ENCODE measurements at regions not wholly inside any gene's neighbourhood (a gene's known extent, or its start where the extent isn't known, plus 50 kb on each side); places are given as distances from the start of the nearest gene placed in this dataset.
"Not testable (repeated sequence)": the region's sequence is repeated elsewhere in the genome, so short reads cannot be mapped to it uniquely, and the experiment has no call there.

DNA sequence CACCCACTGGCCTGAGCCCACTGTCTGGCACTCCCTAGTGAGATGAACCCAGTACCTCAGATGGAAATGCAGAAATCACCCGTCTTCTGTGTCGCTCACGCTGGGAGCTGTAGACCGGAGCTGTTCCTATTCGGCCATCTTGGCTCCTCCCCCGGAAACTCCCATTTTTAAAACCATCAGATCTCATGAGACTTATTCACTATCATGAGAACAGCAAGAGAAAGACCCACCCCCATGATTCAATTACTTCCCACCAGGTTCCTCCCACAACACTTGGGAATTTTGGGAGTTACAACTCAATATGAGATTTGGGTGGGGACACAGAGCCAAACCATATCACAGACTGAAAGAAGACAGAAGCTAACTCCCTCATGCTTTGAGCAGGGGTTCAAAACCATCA lies 134.5 kb downstream of the SLC39A8 start:
- not testable (repeated sequence) for H3K36me3 ChIP-seq (ENCODE audit: insufficient read depth, insufficient read length, low read length); H3K9me3 ChIP-seq (ENCODE audit: insufficient read depth, low read length); H3K4me3 ChIP-seq (ENCODE audit: insufficient read length, low read depth); H3K9ac ChIP-seq (ENCODE audit: insufficient read length, low read depth); DNase-seq (ENCODE audit: low read depth, low spot score); H3K4me1 ChIP-seq (ENCODE audit: insufficient read depth, insufficient read length); H3K27me3 ChIP-seq (ENCODE audit: insufficient read depth, insufficient read length)

DNA sequence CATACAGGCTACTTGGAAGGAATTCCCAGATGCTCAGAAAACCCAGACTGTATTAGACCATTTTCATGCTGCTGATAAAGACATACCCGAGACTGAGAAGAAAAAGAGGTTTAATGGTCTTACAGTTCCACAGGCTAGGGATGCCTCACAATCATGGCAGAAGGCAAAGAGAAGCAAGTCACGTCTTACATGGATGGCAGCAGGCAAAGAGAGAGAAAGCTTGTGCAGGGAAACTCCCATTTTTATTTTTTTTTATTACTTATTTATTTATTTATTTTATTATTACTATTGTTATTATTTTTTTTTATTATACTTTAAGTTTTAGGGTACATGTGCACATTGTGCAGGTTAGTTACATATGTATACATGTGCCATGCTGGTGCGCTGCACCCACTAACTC lies 140.6 kb downstream of the SLC39A8 start:
- not testable (repeated sequence) for H3K27me3 ChIP-seq (ENCODE audit: insufficient read depth, insufficient read length); H3K9me3 ChIP-seq (ENCODE audit: insufficient read depth, low read length); H3K4me1 ChIP-seq (ENCODE audit: insufficient read depth, insufficient read length); DNase-seq (ENCODE audit: low read depth, low spot score); H3K36me3 ChIP-seq (ENCODE audit: insufficient read depth, insufficient read length, low read length); H3K4me3 ChIP-seq (ENCODE audit: insufficient read length, low read depth); H3K9ac ChIP-seq (ENCODE audit: insufficient read length, low read depth)

DNA sequence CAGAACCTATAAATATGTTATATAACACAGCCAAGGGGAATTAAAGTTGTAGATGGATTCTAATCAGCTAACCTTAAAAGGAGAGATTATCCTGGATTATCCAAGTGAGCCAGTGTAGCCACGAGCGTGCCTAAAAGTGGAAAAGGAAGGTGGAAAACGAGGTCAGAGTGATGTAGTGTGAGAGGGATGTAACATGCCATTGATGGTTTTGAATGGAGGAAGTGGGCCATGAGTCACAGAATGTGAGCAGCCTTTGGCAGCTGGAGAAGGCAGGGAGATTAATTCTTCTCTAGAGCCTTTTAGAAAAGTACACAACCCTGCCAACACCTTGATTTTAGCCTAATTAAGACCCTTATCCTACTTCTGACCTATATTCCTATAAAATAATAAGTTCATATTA lies 149.1 kb downstream of the SLC39A8 start:
- no peaks in the 10 kb centered on the region for H3K9me3 ChIP-seq (ENCODE audit: insufficient read depth, low read length)
- H3K36me3 ChIP-seq (ENCODE audit: insufficient read depth, insufficient read length, low read length) = no peaks in the 10 kb centered on the region
- TF ChIP-seq ZNF274 (IDR thresholded peaks at IDR 0.05; ENCODE audit: low read depth, low read length) (no peak), SUZ12 (IDR thresholded peaks at IDR 0.05; ENCODE audit: extremely low read depth, insufficient read depth, insufficient read length) (no peak), YY1 (IDR thresholded peaks at IDR 0.05; ENCODE audit: insufficient read depth, insufficient read length) (no peak)
- no peaks in the 10 kb centered on the region for H3K27me3 ChIP-seq (ENCODE audit: insufficient read depth, insufficient read length)
- H3K4me3 ChIP-seq (ENCODE audit: insufficient read length, low read depth) = no peak overlapping the region
- no peak overlapping the region for H3K9ac ChIP-seq (ENCODE audit: insufficient read length, low read depth)
- no peak for DNase-seq (ENCODE audit: low read depth, low spot score)
- no peaks in the 10 kb centered on the region for H3K4me1 ChIP-seq (ENCODE audit: insufficient read depth, insufficient read length)

DNA sequence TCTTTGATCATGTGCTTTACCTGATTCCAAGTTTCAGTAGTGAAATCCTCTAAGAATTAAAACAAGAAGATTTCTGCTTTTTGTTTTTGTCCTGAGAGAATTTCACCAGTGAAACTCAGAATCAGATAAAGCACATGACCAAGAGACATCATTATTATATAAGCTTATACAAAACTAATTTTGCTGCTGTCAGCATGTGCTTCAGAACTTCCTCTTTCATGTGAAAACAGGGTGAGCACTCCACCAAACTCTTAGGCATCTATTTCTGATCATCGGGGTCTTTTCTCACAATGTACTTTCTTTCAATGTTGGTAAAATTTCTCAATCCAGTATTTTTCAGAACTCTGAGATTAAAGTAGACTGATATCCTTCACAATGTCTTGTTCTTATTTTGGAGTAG lies 152.1 kb downstream of the SLC39A8 start:
- Histone ChIP-seq H3K36me3 (ENCODE audit: insufficient read depth, insufficient read length, low read length) (no peaks in the 10 kb centered on the region), H3K4me1 (ENCODE audit: insufficient read depth, insufficient read length) (no peaks in the 10 kb centered on the region), H3K9me3 (ENCODE audit: insufficient read depth, low read length) (no peaks in the 10 kb centered on the region), H3K27me3 (ENCODE audit: insufficient read depth, insufficient read length) (no peaks in the 10 kb centered on the region), H3K4me3 (ENCODE audit: insufficient read length, low read depth) (no peak overlapping the region), H3K9ac (ENCODE audit: insufficient read length, low read depth) (no peak overlapping the region)
- TF ChIP-seq SUZ12 (IDR thresholded peaks at IDR 0.05; ENCODE audit: extremely low read depth, insufficient read depth, insufficient read length) = no peak
- TF ChIP-seq ZNF274 (IDR thresholded peaks at IDR 0.05; ENCODE audit: low read depth, low read length) = no peak
- TF ChIP-seq YY1 (IDR thresholded peaks at IDR 0.05; ENCODE audit: insufficient read depth, insufficient read length) = no peak
- no peak for DNase-seq (ENCODE audit: low read depth, low spot score)

DNA sequence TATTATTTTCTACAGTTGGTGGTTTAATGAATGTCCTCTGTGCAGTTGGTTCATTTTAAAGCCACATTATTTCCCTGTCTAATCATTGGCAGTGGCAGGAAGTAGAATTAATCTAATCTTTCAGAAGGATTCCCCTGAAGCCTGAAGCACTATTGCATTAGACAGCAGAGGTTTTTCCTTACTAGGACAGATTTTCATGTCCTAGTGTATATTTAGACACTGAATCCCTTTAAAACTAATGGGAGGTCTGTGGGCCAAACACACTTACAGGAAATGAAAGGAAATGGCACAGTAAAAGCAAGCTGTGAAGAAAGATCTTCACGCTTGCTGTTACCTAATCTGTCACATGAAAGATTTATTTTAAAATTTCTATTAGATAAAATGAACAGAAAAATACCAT lies 165.2 kb downstream of the SLC39A8 start:
- no peak for DNase-seq (ENCODE audit: low read depth, low spot score)
- no peak for TF ChIP-seq YY1 (IDR thresholded peaks at IDR 0.05; ENCODE audit: insufficient read depth, insufficient read length)
- no peak for TF ChIP-seq ZNF274 (IDR thresholded peaks at IDR 0.05; ENCODE audit: low read depth, low read length)
- TF ChIP-seq SUZ12 (IDR thresholded peaks at IDR 0.05; ENCODE audit: extremely low read depth, insufficient read depth, insufficient read length) = no peak
- H3K9ac ChIP-seq (ENCODE audit: insufficient read length, low read depth) = no peak overlapping the region
- no peaks in the 10 kb centered on the region for H3K27me3 ChIP-seq (ENCODE audit: insufficient read depth, insufficient read length)
- no peaks in the 10 kb centered on the region for H3K4me1 ChIP-seq (ENCODE audit: insufficient read depth, insufficient read length)
- no peaks in the 10 kb centered on the region for H3K36me3 ChIP-seq (ENCODE audit: insufficient read depth, insufficient read length, low read length)
- no peaks in the 10 kb centered on the region for H3K9me3 ChIP-seq (ENCODE audit: insufficient read depth, low read length)
- H3K4me3 ChIP-seq (ENCODE audit: insufficient read length, low read depth) = no peak overlapping the region

DNA sequence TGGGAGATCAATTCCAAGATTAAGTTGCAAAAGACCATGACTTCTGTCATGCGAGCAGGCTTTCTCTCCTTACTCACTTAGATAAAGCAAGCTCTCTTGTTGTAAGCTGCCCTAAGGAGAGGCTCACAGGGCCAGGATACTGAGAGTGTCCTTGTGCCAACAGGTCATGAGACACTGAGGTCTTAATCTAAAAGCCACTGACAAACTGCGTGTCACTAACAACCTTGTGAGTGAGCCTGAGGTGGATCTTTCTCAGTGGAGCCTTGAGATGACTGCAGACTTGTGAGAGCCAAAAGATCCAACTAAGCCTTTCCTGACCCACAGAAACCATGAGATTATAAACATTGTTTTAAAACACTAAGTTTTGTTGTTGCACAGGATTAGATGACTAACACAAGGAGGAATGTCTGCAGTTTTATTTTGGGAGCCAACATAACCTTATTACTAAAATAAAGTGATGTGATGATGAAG lies 170.5 kb downstream of the SLC39A8 start:
- H3K27me3 ChIP-seq (ENCODE audit: insufficient read depth, insufficient read length) = no peaks in the 10 kb centered on the region
- TF ChIP-seq ZNF274 (IDR thresholded peaks at IDR 0.05; ENCODE audit: low read depth, low read length) (no peak), SUZ12 (IDR thresholded peaks at IDR 0.05; ENCODE audit: extremely low read depth, insufficient read depth, insufficient read length) (no peak), YY1 (IDR thresholded peaks at IDR 0.05; ENCODE audit: insufficient read depth, insufficient read length) (no peak)
- H3K9ac ChIP-seq (ENCODE audit: insufficient read length, low read depth) = no peak overlapping the region
- no peak overlapping the region for H3K4me3 ChIP-seq (ENCODE audit: insufficient read length, low read depth)
- H3K4me1 ChIP-seq (ENCODE audit: insufficient read depth, insufficient read length) = no peaks in the 10 kb centered on the region
- no peak for DNase-seq (ENCODE audit: low read depth, low spot score)
- H3K9me3 ChIP-seq (ENCODE audit: insufficient read depth, low read length) = no peaks in the 10 kb centered on the region
- H3K36me3 ChIP-seq (ENCODE audit: insufficient read depth, insufficient read length, low read length) = no peaks in the 10 kb centered on the region

DNA sequence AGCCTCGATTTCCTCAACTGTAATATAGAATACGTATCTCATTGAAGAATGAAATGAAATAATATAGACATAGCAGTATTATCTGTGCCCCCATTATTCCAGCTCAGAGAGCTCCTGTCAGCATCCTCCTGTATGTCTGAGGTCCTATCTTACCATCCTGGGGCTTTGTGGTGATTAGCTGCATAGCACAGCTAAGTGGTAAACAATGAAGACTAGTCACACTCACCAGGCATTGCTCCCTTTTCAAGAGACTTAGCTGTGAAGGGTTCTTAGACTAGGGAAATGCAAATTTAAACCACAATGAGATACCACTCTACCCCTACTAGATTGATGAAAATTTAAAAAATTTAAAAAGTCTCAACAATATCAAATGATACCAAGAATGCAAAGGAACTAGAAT lies 172.9 kb downstream of the SLC39A8 start:
- no peak overlapping the region for H3K9ac ChIP-seq (ENCODE audit: insufficient read length, low read depth)
- no peaks in the 10 kb centered on the region for H3K9me3 ChIP-seq (ENCODE audit: insufficient read depth, low read length)
- no peaks in the 10 kb centered on the region for H3K36me3 ChIP-seq (ENCODE audit: insufficient read depth, insufficient read length, low read length)
- peak; percentile 40 for DNase-seq (ENCODE audit: low read depth, low spot score)
- no peak for TF ChIP-seq SUZ12 (IDR thresholded peaks at IDR 0.05; ENCODE audit: extremely low read depth, insufficient read depth, insufficient read length)
- no peak for TF ChIP-seq ZNF274 (IDR thresholded peaks at IDR 0.05; ENCODE audit: low read depth, low read length)
- TF ChIP-seq YY1 (IDR thresholded peaks at IDR 0.05; ENCODE audit: insufficient read depth, insufficient read length) = no peak
- H3K4me3 ChIP-seq (ENCODE audit: insufficient read length, low read depth) = no peak overlapping the region
- no peaks in the 10 kb centered on the region for H3K4me1 ChIP-seq (ENCODE audit: insufficient read depth, insufficient read length)
- no peaks in the 10 kb centered on the region for H3K27me3 ChIP-seq (ENCODE audit: insufficient read depth, insufficient read length)

DNA sequence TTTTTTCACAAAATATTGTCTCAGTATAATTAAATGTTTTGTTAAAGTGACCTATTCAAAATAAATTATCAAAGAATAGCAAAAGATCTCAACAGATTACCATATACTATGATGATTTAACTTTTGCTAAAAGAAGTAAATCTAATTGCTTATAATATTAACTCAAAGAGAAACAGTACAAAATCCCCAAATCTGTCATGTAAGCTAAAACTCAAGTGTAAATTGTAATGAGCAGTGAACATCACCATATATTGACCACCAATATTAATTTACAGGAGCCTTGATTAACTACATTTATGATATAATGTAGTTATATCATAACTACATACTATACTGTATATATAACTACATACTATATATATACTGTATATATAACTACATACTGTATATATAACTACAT lies 174.4 kb downstream of the SLC39A8 start:
- no peaks in the 10 kb centered on the region for H3K27me3 ChIP-seq (ENCODE audit: insufficient read depth, insufficient read length)
- TF ChIP-seq YY1 (IDR thresholded peaks at IDR 0.05; ENCODE audit: insufficient read depth, insufficient read length) = no peak
- no peak for TF ChIP-seq ZNF274 (IDR thresholded peaks at IDR 0.05; ENCODE audit: low read depth, low read length)
- no peak for TF ChIP-seq SUZ12 (IDR thresholded peaks at IDR 0.05; ENCODE audit: extremely low read depth, insufficient read depth, insufficient read length)
- no peaks in the 10 kb centered on the region for H3K4me1 ChIP-seq (ENCODE audit: insufficient read depth, insufficient read length)

More for the DNA sequence above, 174.4 kb downstream of the SLC39A8 start:
- H3K9me3 ChIP-seq (ENCODE audit: insufficient read depth, low read length) = no peaks in the 10 kb centered on the region
- no peak for DNase-seq (ENCODE audit: low read depth, low spot score)
- no peak overlapping the region for H3K4me3 ChIP-seq (ENCODE audit: insufficient read length, low read depth)
- H3K9ac ChIP-seq (ENCODE audit: insufficient read length, low read depth) = no peak overlapping the region
- H3K36me3 ChIP-seq (ENCODE audit: insufficient read depth, insufficient read length, low read length) = no peaks in the 10 kb centered on the region
